ENCODE measurements at regions not wholly inside any gene's neighbourhood (a gene's known extent, or its start where the extent isn't known, plus 50 kb on each side); places are given as distances from the start of the nearest gene placed in this dataset.

DNA sequence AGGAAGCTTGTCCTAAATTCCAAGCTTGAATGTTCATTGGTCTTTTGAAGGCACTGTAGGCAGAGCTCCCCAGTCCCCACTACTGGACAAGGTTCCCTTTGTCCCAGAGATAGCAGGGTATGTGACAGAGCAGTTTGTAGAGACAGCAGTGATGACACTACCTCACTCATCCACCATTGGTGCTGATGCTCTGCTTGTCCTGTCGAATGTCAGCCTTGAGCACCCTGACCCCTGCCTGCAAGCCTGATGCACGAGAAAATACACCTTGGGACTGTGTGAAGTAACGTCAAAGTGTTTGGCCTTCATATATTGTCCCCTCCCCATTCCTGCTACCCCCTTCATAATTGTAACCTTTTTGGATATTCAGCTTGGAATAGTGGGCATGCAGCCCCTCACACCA is 188.9 kb upstream of the EOLA2 start:
- H3K27me3 ChIP-seq = no peaks in the 10 kb centered on the region
- no peak overlapping the region for H3K27ac ChIP-seq
- WGBS = 60% methylated on average over 3 of the region's 3 CpGs
- no peaks in the 10 kb centered on the region for H3K9me3 ChIP-seq
- no peak overlapping the region for H3K4me3 ChIP-seq
- DNase-seq (ENCODE audit: low spot score in 2 of 2) = no peak
- TF ChIP-seq EP300 (IDR thresholded peaks at IDR 0.05) (no peak), POLR2A (IDR thresholded peaks at IDR 0.05) (no peak)
- H3K36me3 ChIP-seq = no peaks in the 10 kb centered on the region
- H3K4me1 ChIP-seq = no peaks in the 10 kb centered on the region

DNA sequence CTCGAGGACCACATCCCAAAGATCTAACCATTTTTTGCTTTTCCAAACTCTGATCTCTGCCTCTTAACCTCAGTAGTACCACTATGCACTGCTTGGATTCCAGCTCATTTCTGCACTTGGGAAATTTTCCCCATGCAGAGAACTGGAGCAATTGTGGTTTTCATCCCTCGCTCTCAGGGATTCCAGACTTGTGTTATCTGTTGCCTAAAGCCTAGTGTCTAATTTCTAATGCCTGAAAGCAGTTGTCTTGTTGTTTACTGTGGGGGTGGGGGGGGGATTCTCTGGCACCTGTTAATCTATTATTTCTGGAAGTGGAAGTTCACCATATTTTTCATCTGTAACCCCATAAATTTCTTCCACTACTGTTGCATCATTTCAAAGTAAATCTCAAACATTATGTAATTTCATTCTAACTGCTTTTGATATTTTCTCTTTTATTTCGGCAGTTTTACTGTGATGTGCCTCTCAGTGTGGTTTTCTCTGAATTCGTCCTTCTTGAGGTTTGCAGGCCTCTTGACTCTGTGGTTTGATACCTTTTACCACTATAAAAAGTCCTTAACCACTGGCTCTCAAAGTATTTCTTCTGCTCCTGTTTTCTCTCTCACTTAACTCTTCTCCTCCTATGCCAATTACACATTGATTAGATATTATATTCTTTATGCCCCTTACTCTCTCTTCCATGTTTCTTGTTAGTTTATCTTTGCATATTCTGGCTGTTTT is 205.6 kb upstream of the EOLA2 start:
- WGBS = 67% methylated on average over 4 of the region's 4 CpGs
- DNase-seq (ENCODE audit: low spot score in 2 of 2) = no peak
- TF ChIP-seq EP300 (IDR thresholded peaks at IDR 0.05) = no peak
- TF ChIP-seq, protein P1, sequence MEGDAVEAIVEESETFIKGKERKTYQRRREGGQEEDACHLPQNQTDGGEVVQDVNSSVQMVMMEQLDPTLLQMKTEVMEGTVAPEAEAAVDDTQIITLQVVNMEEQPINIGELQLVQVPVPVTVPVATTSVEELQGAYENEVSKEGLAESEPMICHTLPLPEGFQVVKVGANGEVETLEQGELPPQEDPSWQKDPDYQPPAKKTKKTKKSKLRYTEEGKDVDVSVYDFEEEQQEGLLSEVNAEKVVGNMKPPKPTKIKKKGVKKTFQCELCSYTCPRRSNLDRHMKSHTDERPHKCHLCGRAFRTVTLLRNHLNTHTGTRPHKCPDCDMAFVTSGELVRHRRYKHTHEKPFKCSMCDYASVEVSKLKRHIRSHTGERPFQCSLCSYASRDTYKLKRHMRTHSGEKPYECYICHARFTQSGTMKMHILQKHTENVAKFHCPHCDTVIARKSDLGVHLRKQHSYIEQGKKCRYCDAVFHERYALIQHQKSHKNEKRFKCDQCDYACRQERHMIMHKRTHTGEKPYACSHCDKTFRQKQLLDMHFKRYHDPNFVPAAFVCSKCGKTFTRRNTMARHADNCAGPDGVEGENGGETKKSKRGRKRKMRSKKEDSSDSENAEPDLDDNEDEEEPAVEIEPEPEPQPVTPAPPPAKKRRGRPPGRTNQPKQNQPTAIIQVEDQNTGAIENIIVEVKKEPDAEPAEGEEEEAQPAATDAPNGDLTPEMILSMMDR (IDR thresholded peaks at IDR 0.05) = no peak
- no peak for TF ChIP-seq POLR2A (IDR thresholded peaks at IDR 0.05)
- no peak for TF ChIP-seq POLR2AphosphoS5 (IDR thresholded peaks at IDR 0.05)

DNA sequence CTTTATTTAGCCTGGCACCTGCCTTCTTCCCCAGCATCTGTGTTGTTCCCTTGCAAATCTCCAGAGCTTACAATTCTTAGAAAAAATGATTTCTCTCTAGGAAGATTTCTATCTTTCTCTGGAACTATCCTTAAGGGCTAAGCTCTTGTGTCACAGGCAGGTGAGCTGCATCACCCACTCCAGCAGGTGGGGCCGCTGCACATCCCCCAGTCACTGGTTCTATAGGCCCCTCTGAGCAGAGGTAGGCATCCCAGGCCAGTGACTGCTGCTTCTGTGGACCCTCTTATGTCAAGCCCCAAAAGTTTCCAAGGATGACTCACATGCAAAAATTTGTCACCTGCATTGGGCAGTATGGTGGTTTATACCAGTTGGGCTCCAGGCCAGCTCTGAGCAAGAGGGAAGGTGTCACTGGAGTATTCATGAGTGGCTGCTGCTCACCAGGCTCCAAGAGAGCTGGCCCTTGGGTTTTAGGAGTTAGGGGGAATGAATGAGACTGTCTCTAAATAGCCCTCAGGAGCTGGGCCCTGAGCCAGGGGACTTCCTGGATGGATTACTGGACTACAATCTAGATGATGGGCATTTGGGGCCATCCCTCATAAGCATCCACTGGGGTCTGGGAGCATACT is 208.1 kb upstream of the EOLA2 start:
- no peaks in the 10 kb centered on the region for H3K36me3 ChIP-seq
- no peaks in the 10 kb centered on the region for H3K27me3 ChIP-seq
- DNase-seq (ENCODE audit: low spot score in 2 of 2) = no peak
- WGBS = 83% methylated on average over 1 of the region's 1 CpG
- H3K4me1 ChIP-seq = no peaks in the 10 kb centered on the region
- no peaks in the 10 kb centered on the region for H3K9me3 ChIP-seq
- TF ChIP-seq, protein P1 (IDR thresholded peaks at IDR 0.05) = no peak
- no peak for TF ChIP-seq POLR2A (IDR thresholded peaks at IDR 0.05)
- TF ChIP-seq EP300 (IDR thresholded peaks at IDR 0.05) = no peak
- no peak for TF ChIP-seq POLR2AphosphoS5 (IDR thresholded peaks at IDR 0.05)
- no peak overlapping the region for H3K27ac ChIP-seq
- no peak overlapping the region for H3K4me3 ChIP-seq

More for the DNA sequence above, 205.6 kb upstream of the EOLA2 start:
- Histone ChIP-seq H3K4me3 (no peak overlapping the region), H3K27me3 (no peaks in the 10 kb centered on the region), H3K9me3 (no peaks in the 10 kb centered on the region), H3K27ac (no peak overlapping the region), H3K36me3 (no peaks in the 10 kb centered on the region), H3K4me1 (no peaks in the 10 kb centered on the region)

DNA sequence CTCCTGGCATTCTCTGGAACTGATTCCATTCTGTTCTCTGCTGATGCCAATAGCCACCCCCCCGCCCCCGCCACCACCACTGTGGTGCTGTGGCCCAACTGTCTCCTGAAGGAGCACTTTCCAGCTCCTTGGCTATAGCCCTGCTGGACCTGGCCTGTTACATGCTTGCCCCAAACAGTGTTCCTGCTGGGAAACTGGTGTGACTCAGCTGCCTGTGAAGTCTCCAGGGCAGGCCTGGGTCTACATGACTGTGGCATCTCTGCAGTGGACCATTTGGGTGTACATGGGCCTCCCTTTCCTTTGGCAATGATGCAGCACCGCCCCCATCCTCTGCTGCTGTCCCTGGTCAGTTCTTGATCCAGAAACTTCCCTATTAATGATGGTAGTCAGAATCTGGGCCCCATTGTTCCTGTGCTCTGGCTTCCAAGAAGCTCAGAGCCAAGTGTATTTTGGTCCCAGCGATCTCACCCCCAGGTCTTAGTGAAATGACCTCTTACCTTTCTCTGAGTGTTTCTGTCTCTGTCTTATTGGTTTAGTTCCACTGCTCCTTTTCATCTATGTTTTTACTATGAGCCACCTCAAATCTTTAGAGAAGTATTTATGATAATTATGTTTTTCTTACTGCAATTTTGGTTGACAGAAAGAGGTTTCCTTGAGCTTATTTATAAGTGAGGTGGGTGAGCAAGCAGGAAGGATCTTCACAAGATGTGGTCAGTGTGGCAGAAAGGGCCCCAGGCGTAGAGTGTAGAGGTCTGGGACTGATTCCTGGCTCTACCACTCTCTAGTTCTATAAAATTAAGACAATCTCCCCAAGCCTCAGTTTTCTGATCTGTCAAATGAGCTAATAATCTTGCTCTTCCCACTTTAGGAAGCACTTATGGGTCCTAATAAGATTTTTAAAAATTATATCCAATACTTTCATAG is 210.7 kb upstream of the EOLA2 start:
- TF ChIP-seq POLR2AphosphoS5 (IDR thresholded peaks at IDR 0.05) (no peak), EP300 (IDR thresholded peaks at IDR 0.05) (no peak), POLR2A (IDR thresholded peaks at IDR 0.05) (no peak)
- TF ChIP-seq, protein P1 (IDR thresholded peaks at IDR 0.05) = no peak
- Histone ChIP-seq H3K27me3 (no peaks in the 10 kb centered on the region), H3K4me1 (no peaks in the 10 kb centered on the region), H3K36me3 (no peaks in the 10 kb centered on the region), H3K9me3 (no peaks in the 10 kb centered on the region), H3K27ac (no peak overlapping the region), H3K4me3 (no peak overlapping the region)
- DNase-seq (ENCODE audit: low spot score in 2 of 2) = no peak
- WGBS = 52% methylated on average over 5 of the region's 5 CpGs

DNA sequence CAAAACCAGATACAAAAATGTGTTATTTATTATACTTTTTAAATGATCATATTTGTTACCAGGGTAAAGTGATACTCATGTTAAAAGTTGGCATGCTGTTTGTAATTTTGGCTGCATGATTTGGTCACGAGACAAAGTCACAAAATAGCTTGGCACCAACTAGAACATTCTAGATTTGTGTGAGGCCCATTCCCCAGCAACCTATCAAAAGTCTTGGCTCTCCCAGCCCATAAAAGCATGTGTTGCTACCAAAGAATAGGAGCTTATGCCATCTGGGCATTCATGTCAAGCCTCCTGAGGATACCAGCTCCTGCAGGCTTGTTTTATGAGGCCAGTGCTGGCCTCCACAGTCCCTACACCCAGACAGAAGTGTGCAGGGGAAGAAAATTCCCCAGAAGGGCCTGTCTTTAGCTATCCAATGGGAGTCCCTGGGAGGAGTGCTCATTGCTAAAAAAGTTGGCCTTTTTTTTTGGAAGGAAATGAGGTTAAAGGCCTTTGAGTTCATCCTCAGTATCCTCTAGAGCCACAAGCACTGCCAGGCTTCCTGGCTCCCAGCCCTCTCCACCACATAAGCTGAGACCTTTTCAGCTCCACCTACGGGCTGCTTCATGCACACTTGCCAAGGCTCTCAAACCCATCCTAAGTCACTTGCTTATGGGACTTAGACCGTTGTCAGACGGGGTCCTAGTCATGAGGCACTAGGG is 211.9 kb upstream of the EOLA2 start:
- Histone ChIP-seq H3K27me3 (no peaks in the 10 kb centered on the region), H3K4me1 (no peaks in the 10 kb centered on the region), H3K9me3 (no peaks in the 10 kb centered on the region), H3K4me3 (no peak overlapping the region), H3K36me3 (no peaks in the 10 kb centered on the region), H3K27ac (no peak overlapping the region)
- no peak for TF ChIP-seq EP300 (IDR thresholded peaks at IDR 0.05)
- TF ChIP-seq POLR2AphosphoS5 (IDR thresholded peaks at IDR 0.05) = no peak
- TF ChIP-seq, protein P1 (IDR thresholded peaks at IDR 0.05) = no peak
- TF ChIP-seq POLR2A (IDR thresholded peaks at IDR 0.05) = no peak
- WGBS = 17% methylated on average over 1 of the region's 4 CpGs
- no peak for DNase-seq (ENCODE audit: low spot score in 2 of 2)
